HL-60 (cell line): ENCODE measurements at regions not wholly inside any gene's neighbourhood (a gene's known extent, or its start where the extent isn't known, plus 50 kb on each side); places are given as distances from the start of the nearest gene placed in this dataset.

Experiments
- GABPA ChIP-seq: IDR thresholded peaks from 2 replicates; pipeline ENCODE4 v1.6.1; 2012; ENCODE audit warnings: low read depth
- POLR2AphosphoS5 ChIP-seq: IDR thresholded peaks from 2 replicates; pipeline ENCODE4 v1.6.1; 2012; ENCODE audit warnings: low read depth
- SPI1 ChIP-seq: IDR thresholded peaks from 2 replicates; pipeline ENCODE4 v1.6.1; 2012; ENCODE audit warnings: low read depth, mild to moderate bottlenecking, borderline replicate concordance
- TF ChIP-seq, protein P1 (sequence below): IDR thresholded peaks from 2 replicates; pipeline ENCODE4 v1.6.1; 2012; ENCODE audit warnings: low read depth; ENCODE audit not compliant: insufficient replicate concordance
- TF ChIP-seq, protein P2 (sequence below): IDR thresholded peaks from one replicate; pipeline ENCODE4 v1.5.1; 2011; ENCODE audit warnings: low read length, control low read depth, inconsistent platforms; ENCODE audit not compliant: insufficient read depth

DNA sequence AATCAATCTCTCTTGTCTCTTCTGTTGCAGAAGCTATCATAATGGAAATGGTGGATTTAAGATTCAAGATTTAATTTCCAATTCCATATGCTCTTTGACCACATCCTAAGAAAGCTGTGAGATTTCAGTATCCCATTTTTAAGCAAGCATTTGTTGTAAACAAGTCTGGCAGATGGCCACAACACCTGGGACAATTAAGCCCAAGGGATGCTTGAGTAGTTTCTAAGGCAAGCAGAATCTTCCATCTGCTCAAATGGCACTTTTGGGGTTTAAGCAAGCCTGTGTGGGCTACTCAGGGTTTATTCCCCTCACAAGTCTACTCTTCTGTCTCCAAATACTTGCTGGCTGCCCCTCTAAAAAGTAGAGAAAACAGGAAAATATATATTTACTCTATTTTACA, 304.7 kb upstream of the SYT1 start:
- TF ChIP-seq, protein P1, sequence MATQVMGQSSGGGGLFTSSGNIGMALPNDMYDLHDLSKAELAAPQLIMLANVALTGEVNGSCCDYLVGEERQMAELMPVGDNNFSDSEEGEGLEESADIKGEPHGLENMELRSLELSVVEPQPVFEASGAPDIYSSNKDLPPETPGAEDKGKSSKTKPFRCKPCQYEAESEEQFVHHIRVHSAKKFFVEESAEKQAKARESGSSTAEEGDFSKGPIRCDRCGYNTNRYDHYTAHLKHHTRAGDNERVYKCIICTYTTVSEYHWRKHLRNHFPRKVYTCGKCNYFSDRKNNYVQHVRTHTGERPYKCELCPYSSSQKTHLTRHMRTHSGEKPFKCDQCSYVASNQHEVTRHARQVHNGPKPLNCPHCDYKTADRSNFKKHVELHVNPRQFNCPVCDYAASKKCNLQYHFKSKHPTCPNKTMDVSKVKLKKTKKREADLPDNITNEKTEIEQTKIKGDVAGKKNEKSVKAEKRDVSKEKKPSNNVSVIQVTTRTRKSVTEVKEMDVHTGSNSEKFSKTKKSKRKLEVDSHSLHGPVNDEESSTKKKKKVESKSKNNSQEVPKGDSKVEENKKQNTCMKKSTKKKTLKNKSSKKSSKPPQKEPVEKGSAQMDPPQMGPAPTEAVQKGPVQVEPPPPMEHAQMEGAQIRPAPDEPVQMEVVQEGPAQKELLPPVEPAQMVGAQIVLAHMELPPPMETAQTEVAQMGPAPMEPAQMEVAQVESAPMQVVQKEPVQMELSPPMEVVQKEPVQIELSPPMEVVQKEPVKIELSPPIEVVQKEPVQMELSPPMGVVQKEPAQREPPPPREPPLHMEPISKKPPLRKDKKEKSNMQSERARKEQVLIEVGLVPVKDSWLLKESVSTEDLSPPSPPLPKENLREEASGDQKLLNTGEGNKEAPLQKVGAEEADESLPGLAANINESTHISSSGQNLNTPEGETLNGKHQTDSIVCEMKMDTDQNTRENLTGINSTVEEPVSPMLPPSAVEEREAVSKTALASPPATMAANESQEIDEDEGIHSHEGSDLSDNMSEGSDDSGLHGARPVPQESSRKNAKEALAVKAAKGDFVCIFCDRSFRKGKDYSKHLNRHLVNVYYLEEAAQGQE: no peak
- TF ChIP-seq, protein P2, sequence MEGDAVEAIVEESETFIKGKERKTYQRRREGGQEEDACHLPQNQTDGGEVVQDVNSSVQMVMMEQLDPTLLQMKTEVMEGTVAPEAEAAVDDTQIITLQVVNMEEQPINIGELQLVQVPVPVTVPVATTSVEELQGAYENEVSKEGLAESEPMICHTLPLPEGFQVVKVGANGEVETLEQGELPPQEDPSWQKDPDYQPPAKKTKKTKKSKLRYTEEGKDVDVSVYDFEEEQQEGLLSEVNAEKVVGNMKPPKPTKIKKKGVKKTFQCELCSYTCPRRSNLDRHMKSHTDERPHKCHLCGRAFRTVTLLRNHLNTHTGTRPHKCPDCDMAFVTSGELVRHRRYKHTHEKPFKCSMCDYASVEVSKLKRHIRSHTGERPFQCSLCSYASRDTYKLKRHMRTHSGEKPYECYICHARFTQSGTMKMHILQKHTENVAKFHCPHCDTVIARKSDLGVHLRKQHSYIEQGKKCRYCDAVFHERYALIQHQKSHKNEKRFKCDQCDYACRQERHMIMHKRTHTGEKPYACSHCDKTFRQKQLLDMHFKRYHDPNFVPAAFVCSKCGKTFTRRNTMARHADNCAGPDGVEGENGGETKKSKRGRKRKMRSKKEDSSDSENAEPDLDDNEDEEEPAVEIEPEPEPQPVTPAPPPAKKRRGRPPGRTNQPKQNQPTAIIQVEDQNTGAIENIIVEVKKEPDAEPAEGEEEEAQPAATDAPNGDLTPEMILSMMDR: no peak
- TF ChIP-seq POLR2AphosphoS5 (no peak), GABPA (no peak), SPI1 (no peak)
